ENCODE measurements at regions not wholly inside any gene's neighbourhood (a gene's known extent, or its start where the extent isn't known, plus 50 kb on each side); places are given as distances from the start of the nearest gene placed in this dataset.
"Not testable (repeated sequence)": the region's sequence is repeated elsewhere in the genome, so short reads cannot be mapped to it uniquely, and the experiment has no call there.

- not testable (repeated sequence) for H3K9me3 ChIP-seq (ENCODE audit: control insufficient read depth in 2 of 2, insufficient read depth in 1 of 2, low read depth in 1 of 2, low read length in 1 of 2); H3K4me3 ChIP-seq (ENCODE audit: low read depth in 1 of 3, low read length in 3 of 3); H3K27me3 ChIP-seq (ENCODE audit: control insufficient read depth in 3 of 3, insufficient read depth in 3 of 3, low read length in 3 of 3); H3K36me3 ChIP-seq (ENCODE audit: control insufficient read depth in 3 of 3, insufficient read depth in 2 of 3, low read depth in 1 of 3, low read length in 3 of 3); H3K27ac ChIP-seq (ENCODE audit: low read depth in 1 of 3, low read length in 2 of 3); DNase-seq; FAIRE-seq; H3K4me1 ChIP-seq (ENCODE audit: control insufficient read depth in 3 of 3, insufficient read depth in 2 of 3, low read depth in 1 of 3, low read length in 2 of 3)
- 44 to 77% (median 46%) methylated on average over 7 of the region's 7 CpGs for WGBS, 3 donors
These were observed 76.1 kb upstream of the CRIM1 start for GRCh38 chr2:36279506-36279905.

GRCh38 chr2:36277881-36278523 is 77.6 kb upstream of the CRIM1 start:
- no peak overlapping the region for H3K4me3 ChIP-seq (ENCODE audit: low read depth in 1 of 3, low read length in 3 of 3)
- H3K27me3 ChIP-seq (ENCODE audit: control insufficient read depth in 3 of 3, insufficient read depth in 3 of 3, low read length in 3 of 3): no peaks in the 10 kb centered on the region
- no peaks in the 10 kb centered on the region for H3K4me1 ChIP-seq (ENCODE audit: control insufficient read depth in 3 of 3, insufficient read depth in 2 of 3, low read depth in 1 of 3, low read length in 2 of 3)
- no peak for FAIRE-seq
- WGBS, 3 donors: 35 to 47% (median 43%) methylated on average over 2 of the region's 2 CpGs
- H3K36me3 ChIP-seq (ENCODE audit: control insufficient read depth in 3 of 3, insufficient read depth in 2 of 3, low read depth in 1 of 3, low read length in 3 of 3): no peaks in the 10 kb centered on the region
- no peak overlapping the region for H3K27ac ChIP-seq (ENCODE audit: low read depth in 1 of 3, low read length in 2 of 3)
- H3K9me3 ChIP-seq (ENCODE audit: control insufficient read depth in 2 of 2, insufficient read depth in 1 of 2, low read depth in 1 of 2, low read length in 1 of 2): no peaks in the 10 kb centered on the region
- DNase-seq: peak in 1 of 2 donors; percentile 15

- no peaks in the 10 kb centered on the region for H3K27me3 ChIP-seq (ENCODE audit: control insufficient read depth in 3 of 3, insufficient read depth in 3 of 3, low read length in 3 of 3)
- 74 to 85% (median 78%) methylated on average over 3 of the region's 3 CpGs for WGBS, 3 donors
- no peaks in the 10 kb centered on the region for H3K4me1 ChIP-seq (ENCODE audit: control insufficient read depth in 3 of 3, insufficient read depth in 2 of 3, low read depth in 1 of 3, low read length in 2 of 3)
- no peaks in the 10 kb centered on the region for H3K9me3 ChIP-seq (ENCODE audit: control insufficient read depth in 2 of 2, insufficient read depth in 1 of 2, low read depth in 1 of 2, low read length in 1 of 2)
- FAIRE-seq (no peak), DNase-seq (no peak)
- H3K4me3 ChIP-seq (ENCODE audit: low read depth in 1 of 3, low read length in 3 of 3): no peak overlapping the region
- no peaks in the 10 kb centered on the region for H3K36me3 ChIP-seq (ENCODE audit: control insufficient read depth in 3 of 3, insufficient read depth in 2 of 3, low read depth in 1 of 3, low read length in 3 of 3)
- no peak overlapping the region for H3K27ac ChIP-seq (ENCODE audit: low read depth in 1 of 3, low read length in 2 of 3)
These were observed 78.3 kb upstream of the CRIM1 start for GRCh38 chr2:36277146-36277808.

GRCh38 chr2:36271266-36271665 is 84.3 kb upstream of the CRIM1 start:
- H3K4me3 ChIP-seq (ENCODE audit: low read depth in 1 of 3, low read length in 3 of 3): no peak overlapping the region
- no peaks in the 10 kb centered on the region for H3K36me3 ChIP-seq (ENCODE audit: control insufficient read depth in 3 of 3, insufficient read depth in 2 of 3, low read depth in 1 of 3, low read length in 3 of 3)
- DNase-seq (no peak), FAIRE-seq (no peak)
- 83 to 90% (median 85%) methylated on average over 1 of the region's 1 CpG for WGBS, 3 donors
- no peaks in the 10 kb centered on the region for H3K9me3 ChIP-seq (ENCODE audit: control insufficient read depth in 2 of 2, insufficient read depth in 1 of 2, low read depth in 1 of 2, low read length in 1 of 2)
- H3K4me1 ChIP-seq (ENCODE audit: control insufficient read depth in 3 of 3, insufficient read depth in 2 of 3, low read depth in 1 of 3, low read length in 2 of 3): no peaks in the 10 kb centered on the region
- no peak overlapping the region for H3K27ac ChIP-seq (ENCODE audit: low read depth in 1 of 3, low read length in 2 of 3)
- no peaks in the 10 kb centered on the region for H3K27me3 ChIP-seq (ENCODE audit: control insufficient read depth in 3 of 3, insufficient read depth in 3 of 3, low read length in 3 of 3)

GRCh38 chr2:36270758-36271157 is 84.8 kb upstream of the CRIM1 start:
- FAIRE-seq (no peak), DNase-seq (no peak)
- WGBS, 3 donors: 73 to 80% (median 79%) methylated on average over 5 of the region's 5 CpGs
- Histone ChIP-seq H3K36me3 (ENCODE audit: control insufficient read depth in 3 of 3, insufficient read depth in 2 of 3, low read depth in 1 of 3, low read length in 3 of 3) (no peaks in the 10 kb centered on the region), H3K4me1 (ENCODE audit: control insufficient read depth in 3 of 3, insufficient read depth in 2 of 3, low read depth in 1 of 3, low read length in 2 of 3) (no peaks in the 10 kb centered on the region), H3K4me3 (ENCODE audit: low read depth in 1 of 3, low read length in 3 of 3) (no peak overlapping the region), H3K9me3 (ENCODE audit: control insufficient read depth in 2 of 2, insufficient read depth in 1 of 2, low read depth in 1 of 2, low read length in 1 of 2) (no peaks in the 10 kb centered on the region), H3K27me3 (ENCODE audit: control insufficient read depth in 3 of 3, insufficient read depth in 3 of 3, low read length in 3 of 3) (no peaks in the 10 kb centered on the region), H3K27ac (ENCODE audit: low read depth in 1 of 3, low read length in 2 of 3) (no peak overlapping the region)

GRCh38 chr2:36267194-36267593 is 88.4 kb upstream of the CRIM1 start:
- 95 to 97% (median 96%) methylated on average over 1 of the region's 1 CpG for WGBS, 3 donors
- H3K9me3 ChIP-seq (ENCODE audit: control insufficient read depth in 2 of 2, insufficient read depth in 1 of 2, low read depth in 1 of 2, low read length in 1 of 2): no peaks in the 10 kb centered on the region
- DNase-seq (no peak), FAIRE-seq (no peak)
- H3K36me3 ChIP-seq (ENCODE audit: control insufficient read depth in 3 of 3, insufficient read depth in 2 of 3, low read depth in 1 of 3, low read length in 3 of 3): no peaks in the 10 kb centered on the region
- H3K27me3 ChIP-seq (ENCODE audit: control insufficient read depth in 3 of 3, insufficient read depth in 3 of 3, low read length in 3 of 3): no peaks in the 10 kb centered on the region
- no peak overlapping the region for H3K27ac ChIP-seq (ENCODE audit: low read depth in 1 of 3, low read length in 2 of 3)
- no peak overlapping the region for H3K4me3 ChIP-seq (ENCODE audit: low read depth in 1 of 3, low read length in 3 of 3)
- no peaks in the 10 kb centered on the region for H3K4me1 ChIP-seq (ENCODE audit: control insufficient read depth in 3 of 3, insufficient read depth in 2 of 3, low read depth in 1 of 3, low read length in 2 of 3)

- H3K9me3 ChIP-seq (ENCODE audit: control insufficient read depth in 2 of 2, insufficient read depth in 1 of 2, low read depth in 1 of 2, low read length in 1 of 2): no peaks in the 10 kb centered on the region
- 87 to 95% (median 89%) methylated on average over 2 of the region's 2 CpGs for WGBS, 3 donors
- no peak overlapping the region for H3K27ac ChIP-seq (ENCODE audit: low read depth in 1 of 3, low read length in 2 of 3)
- no peak for FAIRE-seq
- no peak for DNase-seq
- no peak overlapping the region for H3K4me3 ChIP-seq (ENCODE audit: low read depth in 1 of 3, low read length in 3 of 3)
- no peaks in the 10 kb centered on the region for H3K4me1 ChIP-seq (ENCODE audit: control insufficient read depth in 3 of 3, insufficient read depth in 2 of 3, low read depth in 1 of 3, low read length in 2 of 3)
- H3K27me3 ChIP-seq (ENCODE audit: control insufficient read depth in 3 of 3, insufficient read depth in 3 of 3, low read length in 3 of 3): no peaks in the 10 kb centered on the region
- H3K36me3 ChIP-seq (ENCODE audit: control insufficient read depth in 3 of 3, insufficient read depth in 2 of 3, low read depth in 1 of 3, low read length in 3 of 3): no peaks in the 10 kb centered on the region
These were observed 88.9 kb upstream of the CRIM1 start for GRCh38 chr2:36266536-36267121.

GRCh38 chr2:36262581-36262980 is 93.0 kb upstream of the CRIM1 start:
- no peaks in the 10 kb centered on the region for H3K9me3 ChIP-seq (ENCODE audit: control insufficient read depth in 2 of 2, insufficient read depth in 1 of 2, low read depth in 1 of 2, low read length in 1 of 2)
- no peaks in the 10 kb centered on the region for H3K27me3 ChIP-seq (ENCODE audit: control insufficient read depth in 3 of 3, insufficient read depth in 3 of 3, low read length in 3 of 3)
- no peak for FAIRE-seq
- H3K36me3 ChIP-seq (ENCODE audit: control insufficient read depth in 3 of 3, insufficient read depth in 2 of 3, low read depth in 1 of 3, low read length in 3 of 3): no peaks in the 10 kb centered on the region
- no peak for DNase-seq
- no peak overlapping the region for H3K4me3 ChIP-seq (ENCODE audit: low read depth in 1 of 3, low read length in 3 of 3)
- WGBS, 3 donors: 80 to 91% (median 84%) methylated on average over 1 of the region's 1 CpG
- no peaks in the 10 kb centered on the region for H3K4me1 ChIP-seq (ENCODE audit: control insufficient read depth in 3 of 3, insufficient read depth in 2 of 3, low read depth in 1 of 3, low read length in 2 of 3)
- H3K27ac ChIP-seq (ENCODE audit: low read depth in 1 of 3, low read length in 2 of 3): no peak overlapping the region

Data from small intestine (tissue), 7 donors.